ENCODE measurements at regions not wholly inside any gene's neighbourhood (a gene's known extent, or its start where the extent isn't known, plus 50 kb on each side); places are given as distances from the start of the nearest gene placed in this dataset.
"Not testable (repeated sequence)": the region's sequence is repeated elsewhere in the genome, so short reads cannot be mapped to it uniquely, and the experiment has no call there.

DNA sequence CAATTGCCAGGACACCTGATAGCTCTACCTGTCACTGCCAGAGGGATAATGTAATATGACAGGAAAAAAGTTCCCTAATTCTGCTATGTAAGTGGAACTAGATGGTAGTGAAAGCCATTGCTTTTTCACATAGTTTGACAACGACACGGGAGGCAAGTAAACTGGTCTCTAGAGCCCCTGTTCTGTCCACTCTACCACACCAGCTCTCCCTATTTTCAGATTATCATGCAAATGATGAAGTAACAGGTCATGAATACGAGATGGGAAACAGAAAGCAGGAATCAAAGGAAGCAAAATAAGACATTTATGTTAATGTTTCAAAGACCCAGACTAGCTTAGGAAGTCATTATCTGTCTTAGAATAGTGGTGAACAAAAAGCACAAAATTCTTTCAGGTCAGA lies 56.2 kb downstream of the TAF11L14 start:
- no peak for DNase-seq (ENCODE audit: low spot score)

DNA sequence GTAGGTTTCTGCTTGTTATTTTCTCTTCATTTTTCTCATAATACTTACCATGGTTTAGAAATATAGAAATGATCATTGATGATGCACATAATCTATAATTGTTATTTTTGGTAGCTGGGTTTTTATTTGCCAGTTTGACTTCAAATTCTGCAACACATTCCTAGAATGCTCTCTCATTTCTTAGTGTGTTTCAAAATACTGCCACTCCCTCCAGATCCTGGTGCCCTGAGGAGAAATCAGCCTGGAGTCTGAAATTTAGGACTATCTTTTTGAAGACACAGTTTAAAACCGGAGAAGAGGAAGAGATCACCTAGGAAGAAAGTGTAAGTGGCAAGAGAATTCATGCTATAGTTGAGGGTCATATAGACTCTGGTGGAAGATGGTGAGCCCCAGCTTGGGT lies 57.5 kb downstream of the TAF11L14 start:
- DNase-seq (ENCODE audit: low spot score) = no peak

DNA sequence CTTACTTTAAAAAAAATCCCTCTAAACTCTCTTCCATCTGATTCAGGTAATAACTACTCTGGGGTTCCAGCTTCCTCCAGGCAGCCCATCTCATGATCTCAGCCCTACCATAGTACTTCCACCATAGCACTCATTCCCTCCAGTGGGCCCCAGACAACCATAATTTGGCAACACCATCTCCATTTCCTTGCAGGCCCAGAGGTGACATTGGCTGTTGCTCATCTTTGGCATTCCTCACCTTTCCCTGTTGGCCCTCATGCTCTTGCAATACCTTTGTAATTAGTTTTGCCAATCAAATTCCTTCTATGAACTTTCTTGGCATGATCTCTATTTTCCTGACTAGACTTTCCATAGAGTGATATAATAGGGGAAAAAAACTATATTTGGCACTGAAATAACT lies 60.1 kb downstream of the TAF11L14 start:
- DNase-seq (ENCODE audit: low spot score) = no peak

DNA sequence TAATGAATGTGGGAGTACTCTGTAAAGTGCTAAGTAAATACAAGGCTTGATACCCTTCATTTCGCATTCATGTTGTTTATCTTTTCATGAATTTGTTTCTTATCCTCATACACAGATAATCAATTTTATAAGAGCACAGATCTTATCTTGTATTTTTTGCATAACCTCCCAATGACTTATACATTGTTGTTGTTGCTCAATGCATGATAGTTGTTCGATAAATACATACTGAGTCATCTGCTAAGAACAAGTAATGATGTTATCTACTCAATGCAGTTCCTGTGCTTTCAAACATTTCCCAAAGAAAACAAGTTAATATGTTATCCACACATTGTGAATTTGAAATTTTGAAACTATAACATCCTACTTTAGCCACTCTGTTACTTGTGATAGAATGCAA lies 60.7 kb downstream of the TAF11L14 start:
- DNase-seq (ENCODE audit: low spot score) = no peak

DNA sequence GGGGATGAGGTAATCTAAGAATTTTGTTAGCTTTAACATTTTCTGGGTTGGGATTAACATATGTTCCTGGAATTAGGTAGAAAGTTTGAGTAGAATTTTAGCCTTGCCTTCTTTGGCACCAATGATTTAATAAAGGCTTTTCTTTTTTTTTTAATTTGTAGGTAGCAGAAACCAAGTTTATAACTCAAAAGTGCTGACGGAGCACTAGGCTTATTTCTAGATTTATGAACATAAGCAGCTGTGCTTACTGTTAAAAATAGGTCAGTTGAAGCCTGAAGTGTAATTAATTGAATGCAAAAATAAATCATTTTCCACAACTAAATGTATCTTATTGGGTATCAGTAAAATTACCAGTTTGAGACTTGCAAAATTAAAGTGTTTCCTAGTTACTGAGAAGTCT lies 62.4 kb downstream of the TAF11L14 start:
- no peak for DNase-seq (ENCODE audit: low spot score)

DNA sequence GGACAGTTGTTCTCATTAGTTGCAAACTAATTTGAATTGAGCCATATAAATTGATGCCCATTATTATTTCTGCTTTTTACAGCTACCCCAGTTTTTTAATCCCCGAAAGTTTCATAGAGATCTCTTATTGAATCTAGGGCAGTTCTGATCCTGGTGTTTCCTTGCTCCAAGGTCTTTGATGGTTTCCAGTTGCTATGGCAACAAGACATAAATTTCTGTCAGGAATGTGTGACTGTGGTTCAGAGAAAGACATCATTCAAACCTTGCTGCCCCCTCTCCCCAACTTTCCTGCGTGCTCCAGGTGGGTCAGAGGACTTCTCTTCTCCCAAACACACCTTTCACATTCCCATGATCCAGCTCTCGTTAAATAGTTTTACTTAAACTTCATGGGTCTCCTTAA lies 63.4 kb downstream of the TAF11L14 start:
- no peak for DNase-seq (ENCODE audit: low spot score)

DNA sequence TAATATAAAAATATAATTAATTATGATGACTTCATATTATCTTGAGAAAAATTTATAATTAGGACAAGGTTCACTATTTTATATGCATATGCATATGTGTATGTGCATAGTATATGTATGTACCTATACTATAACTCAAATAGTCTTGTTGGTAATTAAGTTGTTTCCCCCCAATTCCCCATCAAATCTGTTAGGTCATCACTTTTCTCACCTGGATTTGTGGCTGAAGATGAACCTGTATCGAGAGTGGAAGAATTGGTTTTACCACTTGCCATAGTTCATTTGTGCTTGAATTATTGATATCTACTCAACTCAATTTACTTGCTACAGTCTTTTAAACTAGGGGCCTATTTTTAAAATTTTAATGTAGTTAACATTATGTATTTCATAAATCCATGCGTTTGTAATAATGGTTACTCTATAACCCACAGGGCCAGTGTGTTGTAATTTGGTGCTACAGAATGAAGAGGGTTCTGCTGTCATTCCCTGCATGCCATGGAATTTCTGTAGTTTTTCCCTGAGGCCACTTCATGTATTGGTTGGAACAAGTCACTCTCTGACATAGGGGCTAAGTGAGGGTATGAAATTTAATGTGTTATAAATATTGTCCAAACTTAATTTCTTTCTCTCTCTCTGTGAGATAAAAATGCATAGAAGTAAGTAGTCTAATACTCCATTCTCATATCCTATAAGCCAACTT lies 74.9 kb downstream of the TAF11L14 start:
- no peak for DNase-seq (ENCODE audit: low spot score)

DNA sequence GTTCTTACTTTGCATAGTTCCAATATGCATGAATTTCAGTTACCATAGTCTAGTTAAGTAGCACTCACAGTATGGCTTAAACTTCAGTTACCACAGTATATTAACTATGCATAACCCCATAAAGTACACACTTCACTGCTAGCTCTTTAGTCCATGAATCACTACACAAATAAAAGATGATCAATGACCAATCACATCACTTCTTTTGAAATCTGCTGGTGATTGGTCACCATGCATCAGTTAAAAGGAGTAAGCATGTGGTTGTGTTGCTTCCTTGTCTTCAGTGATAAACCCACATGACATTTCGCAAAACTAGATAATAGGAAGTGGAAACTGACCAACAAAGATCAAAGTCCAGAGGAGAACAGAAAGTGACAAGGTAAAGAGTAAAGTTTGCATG lies 79.0 kb downstream of the TAF11L14 start:
- no peak for DNase-seq (ENCODE audit: low spot score)

DNA sequence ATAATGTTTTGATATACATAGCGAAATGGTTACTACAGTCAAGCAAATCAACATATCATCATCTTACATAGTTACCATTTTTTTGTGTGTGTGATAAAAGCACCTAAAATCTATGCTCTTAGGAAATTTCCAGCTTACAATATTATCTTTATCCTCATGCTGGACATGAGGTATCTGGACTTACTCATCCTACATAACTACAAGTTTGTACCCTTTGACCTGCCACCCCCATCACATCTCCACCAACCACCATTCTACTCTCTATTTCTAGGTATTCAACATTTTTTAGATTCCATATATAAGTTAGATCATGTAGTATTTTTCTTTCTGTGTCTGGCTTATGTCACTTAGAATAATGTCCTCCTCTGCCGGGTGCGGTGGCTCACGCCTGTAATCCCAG lies 79.9 kb downstream of the TAF11L14 start:
- DNase-seq (ENCODE audit: low spot score) = no peak

DNA sequence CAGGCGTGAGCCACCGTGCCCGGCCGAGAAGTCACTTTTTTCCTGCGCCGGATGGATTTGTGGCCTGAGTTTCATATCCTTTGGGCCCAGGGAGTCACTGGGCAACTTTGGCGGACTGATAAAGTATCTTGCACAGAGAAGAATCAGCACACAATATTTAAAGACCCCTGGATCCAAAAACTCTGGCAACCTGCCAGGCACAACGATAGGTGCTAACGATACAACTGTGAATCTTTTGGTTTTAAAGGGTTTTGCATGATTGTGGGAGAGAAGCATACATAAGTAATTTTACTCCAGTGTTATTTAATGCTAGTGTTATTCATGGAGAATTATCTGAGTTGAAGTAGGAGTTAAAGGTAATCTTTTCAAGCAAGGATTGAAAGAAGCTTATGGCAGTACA lies 85.3 kb downstream of the TAF11L14 start:
- DNase-seq (ENCODE audit: low spot score) = no peak

DNA sequence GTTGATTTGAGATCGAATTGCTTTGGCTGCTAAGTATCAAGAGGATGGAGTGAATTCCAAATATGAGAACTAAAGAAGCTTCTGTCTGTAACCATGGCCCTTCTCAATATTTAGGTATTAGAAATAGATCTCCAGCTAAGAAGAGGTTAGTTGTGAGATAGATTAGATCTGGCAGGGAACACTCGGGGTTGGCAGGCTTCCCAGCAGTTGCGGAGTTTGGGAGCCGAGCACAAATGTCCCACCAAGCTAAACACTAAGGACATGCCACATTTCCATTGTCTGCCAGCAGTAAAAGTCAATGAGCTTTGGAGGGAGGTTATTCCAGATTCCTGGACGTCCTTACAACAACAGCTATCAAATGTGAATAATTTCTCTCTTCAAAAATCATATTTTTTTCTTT lies 85.8 kb downstream of the TAF11L14 start:
- DNase-seq (ENCODE audit: low spot score) = no peak

DNA sequence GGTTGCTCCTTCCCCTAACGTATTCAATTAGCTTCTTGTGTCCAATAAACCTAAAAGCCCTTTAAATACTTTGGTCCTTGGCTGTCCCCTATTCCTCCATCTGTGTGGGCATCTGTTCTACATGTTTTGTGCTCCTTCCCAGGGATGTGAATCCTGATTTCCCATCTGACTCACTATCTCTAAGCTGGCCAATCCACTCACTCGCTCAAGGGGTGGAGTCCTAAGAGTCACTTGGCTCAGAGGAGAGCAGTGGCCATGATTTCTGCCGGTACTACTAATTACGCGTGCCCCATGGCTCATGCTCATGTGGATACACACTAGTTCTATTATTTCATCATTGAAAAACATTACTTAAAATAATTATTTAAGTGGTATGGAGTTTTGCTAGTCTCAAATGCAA lies 89.6 kb downstream of the TAF11L14 start:
- no peak for DNase-seq (ENCODE audit: low spot score)

DNA sequence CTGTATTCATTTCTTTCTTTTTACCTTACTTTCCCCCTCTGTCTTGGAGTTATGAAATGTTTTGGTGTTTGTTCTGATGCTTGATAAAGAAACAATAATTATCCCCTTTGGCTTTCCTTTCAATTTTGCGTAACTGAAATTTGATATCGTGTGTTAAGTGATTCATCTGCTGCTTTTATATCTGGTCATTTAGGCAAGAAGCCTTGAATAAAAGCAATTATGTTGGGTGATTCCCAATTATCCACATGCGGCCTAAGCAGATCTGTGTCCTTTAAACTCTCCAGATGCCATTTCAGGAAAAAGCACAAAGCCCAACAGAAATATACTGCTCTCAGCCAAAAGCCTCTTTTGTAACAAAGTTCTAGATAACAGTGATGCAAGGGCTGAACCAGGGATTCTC lies 92.8 kb downstream of the TAF11L14 start:
- no peak for DNase-seq (ENCODE audit: low spot score)

DNA sequence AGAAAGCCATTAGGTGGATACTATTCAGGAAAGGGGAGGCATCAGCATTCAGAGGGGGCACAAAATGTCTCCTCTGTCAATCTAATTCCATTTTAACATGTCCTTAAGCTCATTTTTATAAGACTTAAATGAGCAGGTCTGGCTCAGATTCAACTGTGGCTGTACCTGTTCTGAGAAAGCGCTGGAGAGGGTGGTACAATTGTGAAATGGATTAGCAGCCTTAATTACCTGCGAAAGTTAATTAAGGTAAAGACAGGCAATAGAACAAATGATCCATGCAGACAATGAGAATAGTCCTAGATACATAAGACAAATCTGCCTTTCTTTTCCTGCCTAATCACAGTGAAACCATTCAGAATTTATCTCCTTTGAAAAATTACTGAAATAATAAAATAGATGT lies 96.2 kb downstream of the TAF11L14 start:
- no peak for DNase-seq (ENCODE audit: low spot score)

DNA sequence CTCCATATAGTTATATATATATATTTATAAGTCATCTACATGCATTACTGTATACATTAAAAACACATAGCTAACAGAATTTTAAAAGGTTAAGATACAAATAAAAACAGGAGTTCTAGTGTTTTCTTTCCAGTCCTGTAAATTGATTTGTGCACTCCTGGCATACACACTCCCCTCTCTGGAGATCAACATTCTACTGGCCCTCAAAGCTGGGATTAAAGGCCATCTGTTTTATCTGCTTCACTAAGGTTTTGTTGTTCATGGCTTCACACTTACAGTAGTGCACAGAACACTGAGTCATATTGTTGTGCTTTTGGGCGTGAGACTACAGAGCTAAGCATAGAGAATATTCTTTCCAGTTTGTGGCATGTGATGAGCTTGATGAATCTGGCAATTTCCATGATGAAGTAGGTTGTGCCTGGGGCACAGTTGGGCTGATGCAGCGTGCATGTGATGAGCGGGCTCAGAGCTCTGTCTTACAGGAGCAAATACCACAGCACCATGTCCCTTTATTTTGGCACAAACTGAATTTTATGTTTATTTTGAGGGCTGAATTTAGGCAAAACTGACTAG lies 98.2 kb downstream of the TAF11L14 start:
- no peak for DNase-seq (ENCODE audit: low spot score)

DNA sequence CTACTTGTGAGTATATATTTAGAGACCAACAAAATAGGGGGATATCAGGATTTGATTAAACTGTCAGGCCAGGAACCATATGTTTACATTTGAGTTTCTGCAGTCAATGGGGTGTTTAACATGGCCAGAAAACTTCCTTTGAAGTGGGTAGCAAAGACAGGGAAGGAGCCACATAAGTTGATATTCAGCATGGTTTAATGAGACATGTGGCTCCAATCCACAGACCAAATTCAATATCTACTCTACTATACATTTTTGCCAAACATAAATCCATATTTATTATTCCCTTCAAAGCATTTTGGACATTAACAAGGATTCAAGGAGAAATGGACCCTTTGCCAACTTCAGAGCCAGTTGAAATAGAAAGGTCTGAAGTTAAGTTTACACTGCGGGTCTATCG lies 99.8 kb downstream of the TAF11L14 start:
- DNase-seq (ENCODE audit: low spot score) = no peak

DNA sequence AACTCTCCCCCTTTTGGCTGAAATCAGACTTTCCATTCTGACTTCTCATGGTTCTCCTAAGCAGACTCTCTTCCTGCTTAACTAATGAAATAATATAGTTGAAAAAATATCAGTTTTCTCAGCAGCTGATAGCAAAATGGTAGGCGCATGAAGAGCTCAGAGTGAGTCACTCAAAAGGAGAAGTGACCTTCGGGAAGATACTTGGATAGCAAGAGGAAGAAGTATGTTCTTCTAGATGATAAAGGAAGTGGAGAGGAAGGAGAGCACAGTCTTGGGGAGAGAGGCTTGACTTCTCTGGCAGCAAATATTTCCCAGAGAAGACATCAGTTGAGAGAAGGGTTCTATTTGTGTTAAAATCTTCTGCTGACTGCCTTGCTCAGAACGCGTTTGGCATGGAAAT lies 101.5 kb downstream of the TAF11L14 start:
- DNase-seq (ENCODE audit: low spot score) = no peak

DNA sequence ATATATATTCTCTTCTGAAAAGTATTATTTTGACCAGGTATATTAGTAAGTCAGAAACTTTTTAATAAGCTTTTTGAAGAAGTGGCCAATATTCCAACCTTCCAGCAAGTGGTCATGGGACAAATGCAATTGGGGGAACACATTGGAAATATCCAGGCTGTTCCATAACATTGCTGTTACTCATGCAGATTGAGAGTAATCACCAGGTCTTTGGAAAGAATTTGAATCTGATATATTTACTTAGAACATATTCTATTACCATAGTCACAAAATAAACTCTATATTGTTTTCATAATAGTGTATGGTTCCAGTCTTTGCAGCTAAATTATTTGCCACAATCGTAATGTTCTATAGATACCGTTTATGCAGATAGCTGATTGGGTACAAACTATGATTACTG lies 102.8 kb downstream of the TAF11L14 start:
- DNase-seq (ENCODE audit: low spot score) = no peak

DNA sequence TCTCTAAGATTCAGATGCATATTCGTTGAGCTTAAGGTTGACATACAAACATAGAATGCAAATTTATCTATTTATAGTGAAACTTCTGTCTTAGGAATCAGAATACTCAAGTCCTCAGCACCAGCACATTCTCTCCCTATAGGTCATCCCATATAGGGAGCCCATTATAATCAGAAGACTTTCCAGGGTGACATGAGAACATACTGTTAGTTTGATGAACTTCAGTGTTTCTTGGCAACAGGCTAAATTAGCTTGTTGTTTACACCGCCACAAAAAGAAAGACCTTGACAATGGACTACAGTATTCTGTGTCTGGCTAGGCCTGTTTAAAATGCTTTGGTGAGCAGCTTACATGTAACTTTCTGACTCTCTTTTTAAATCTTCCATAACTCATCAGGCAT lies 104.2 kb downstream of the TAF11L14 start:
- DNase-seq (ENCODE audit: low spot score) = no peak

DNA sequence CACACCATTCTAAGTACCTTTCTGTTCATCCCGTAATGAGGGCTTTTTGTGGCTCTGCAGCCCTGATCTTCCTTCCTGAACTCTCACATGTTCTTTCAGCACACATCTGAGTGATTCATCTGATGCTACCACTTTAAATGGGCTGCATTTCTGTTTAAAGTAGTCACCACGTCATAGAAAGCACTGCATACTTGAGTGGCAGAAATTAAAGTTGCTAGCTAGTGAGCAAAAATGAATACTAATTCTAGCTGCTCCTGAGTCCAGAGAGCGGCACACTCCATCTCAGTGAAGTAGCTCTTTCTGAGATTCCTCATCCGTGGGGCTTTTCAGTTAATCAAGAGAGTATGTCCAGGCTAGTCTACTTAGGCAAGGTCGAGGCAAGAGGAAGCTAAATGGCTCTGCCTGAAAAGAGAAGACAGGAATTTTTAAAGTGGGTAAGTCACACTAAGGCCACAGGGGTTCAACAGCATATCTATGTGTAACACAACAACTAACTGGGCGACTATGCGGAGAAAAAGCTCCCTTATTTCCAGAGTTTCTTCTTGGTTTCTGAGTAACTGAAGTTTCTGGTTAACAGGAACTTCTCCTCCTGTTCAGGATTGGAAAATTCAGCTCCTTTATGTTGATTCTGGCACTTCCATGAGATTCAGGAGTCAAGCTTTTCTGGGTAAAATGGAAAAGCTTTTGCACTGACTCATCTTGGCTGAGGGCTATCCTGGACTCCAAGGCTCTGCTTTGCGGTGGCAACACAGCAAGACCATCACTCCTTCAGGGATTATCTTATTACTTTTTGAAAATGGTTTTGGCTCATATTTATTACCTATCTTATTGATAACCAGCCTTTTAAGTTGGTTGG lies 109.5 kb downstream of the TAF11L14 start:
- DNase-seq (ENCODE audit: low spot score) = no peak

DNA sequence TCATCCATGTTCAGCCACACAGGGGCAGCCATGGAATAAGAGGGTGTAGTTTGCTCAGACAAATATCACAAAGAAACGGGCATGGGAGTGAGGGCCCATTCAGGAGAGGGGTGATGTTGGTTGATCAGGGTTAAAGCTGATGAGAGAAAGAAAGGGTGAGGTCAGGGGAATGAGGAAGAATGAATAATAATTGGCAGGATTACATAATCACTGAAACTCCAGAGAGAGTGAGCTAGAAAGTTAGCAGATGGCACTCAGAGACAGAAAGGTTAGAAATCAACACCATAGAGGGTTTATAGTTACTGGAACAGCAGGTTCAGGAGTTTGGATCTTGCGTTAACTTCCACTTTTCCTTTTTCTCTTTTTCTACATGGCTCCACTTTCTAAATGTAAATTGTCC lies 113.9 kb downstream of the TAF11L14 start:
- no peak for DNase-seq (ENCODE audit: low spot score)

DNA sequence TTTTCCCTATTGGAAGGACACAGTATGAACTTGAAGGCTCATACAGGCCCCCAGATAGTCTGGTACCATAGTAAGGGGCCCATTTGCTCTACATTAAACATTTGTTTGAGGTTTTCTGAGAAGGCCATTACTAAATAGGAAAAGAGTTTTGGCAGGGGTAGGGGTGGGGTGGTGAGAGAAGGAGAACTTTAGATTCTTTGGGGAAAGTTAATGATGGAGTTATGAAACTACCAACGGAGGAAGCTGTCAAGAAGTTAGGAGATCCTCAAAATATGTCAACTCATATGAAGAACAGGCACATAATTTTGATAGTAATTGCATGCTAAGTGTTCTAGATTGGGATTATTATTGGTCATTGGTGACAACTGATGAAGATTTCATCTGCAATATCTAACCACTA lies 114.7 kb downstream of the TAF11L14 start:
- DNase-seq (ENCODE audit: low spot score) = no peak

DNA sequence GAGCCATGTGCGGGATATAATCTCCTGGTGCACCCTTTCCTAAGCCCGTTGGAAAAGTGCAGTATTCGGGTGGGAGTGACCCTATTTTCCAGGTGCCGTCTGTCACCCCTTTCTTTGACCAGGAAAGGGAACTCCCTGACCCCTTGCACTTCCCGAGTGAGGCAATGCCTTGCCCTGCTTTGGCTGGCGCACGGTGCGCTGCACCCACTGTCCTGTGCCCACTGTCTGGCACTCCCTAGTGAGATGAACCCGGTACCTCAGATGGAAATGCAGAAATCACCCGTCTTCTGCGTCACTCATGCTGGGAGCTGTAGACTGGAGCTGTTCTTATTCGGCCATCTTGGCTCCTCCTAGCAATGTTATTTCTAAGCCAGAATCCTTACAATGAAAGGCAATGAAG lies 121.1 kb downstream of the TAF11L14 start:
- DNase-seq (ENCODE audit: low spot score) = not testable (repeated sequence)
